Stimulated activated CD4-positive, alpha-beta T cell treated with anti-CD3 and anti-CD28 coated beads, Interleukin-15, amount 100 ng/mL, for 24 hours (primary cell): ENCODE measurements at regions not wholly inside any gene's neighbourhood (a gene's known extent, or its start where the extent isn't known, plus 50 kb on each side); places are given as distances from the start of the nearest gene placed in this dataset.

Source experiments
- DNase-seq: peaks from one replicate; pipeline ENCODE4 v3.0.0-alpha.2; 2020

- no peak for DNase-seq
Measured at GRCh38 chr2:9076210-9076609, 72.7 kb upstream of the MBOAT2 start.

GRCh38 chr2:9074930-9075329 lies 71.4 kb upstream of the MBOAT2 start:
- no peak for DNase-seq

GRCh38 chr2:9071584-9072124 lies 68.2 kb upstream of the MBOAT2 start:
- DNase-seq: no peak

GRCh38 chr2:9071032-9071431 lies 67.5 kb upstream of the MBOAT2 start:
- peak; percentile 20 for DNase-seq

DNA sequence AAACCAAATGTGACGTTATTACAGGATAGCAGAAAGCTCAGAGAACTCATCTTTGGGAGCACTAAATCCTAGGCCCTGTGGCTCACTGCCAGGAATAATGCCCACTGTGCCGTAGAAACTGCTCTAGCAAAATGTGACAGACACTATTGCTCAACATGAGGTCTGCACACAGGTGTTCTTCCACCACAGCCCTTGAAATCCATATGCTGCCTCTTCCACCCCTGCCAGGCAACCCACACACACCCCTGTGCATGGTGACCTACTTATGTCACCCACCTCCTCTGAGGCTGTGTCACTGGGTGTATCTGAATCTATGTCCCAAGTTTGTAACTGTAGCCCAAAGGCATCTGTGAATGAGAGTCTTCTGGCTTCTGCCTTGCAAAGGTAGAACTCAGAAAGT lies 66.1 kb upstream of the MBOAT2 start:
- DNase-seq: no peak

GRCh38 chr2:9065901-9066300 lies 62.4 kb upstream of the MBOAT2 start:
- DNase-seq: no peak

GRCh38 chr2:9063023-9063606 lies 59.6 kb upstream of the MBOAT2 start:
- no peak for DNase-seq

GRCh38 chr2:9060819-9061218 lies 57.3 kb upstream of the MBOAT2 start:
- DNase-seq: no peak

DNA sequence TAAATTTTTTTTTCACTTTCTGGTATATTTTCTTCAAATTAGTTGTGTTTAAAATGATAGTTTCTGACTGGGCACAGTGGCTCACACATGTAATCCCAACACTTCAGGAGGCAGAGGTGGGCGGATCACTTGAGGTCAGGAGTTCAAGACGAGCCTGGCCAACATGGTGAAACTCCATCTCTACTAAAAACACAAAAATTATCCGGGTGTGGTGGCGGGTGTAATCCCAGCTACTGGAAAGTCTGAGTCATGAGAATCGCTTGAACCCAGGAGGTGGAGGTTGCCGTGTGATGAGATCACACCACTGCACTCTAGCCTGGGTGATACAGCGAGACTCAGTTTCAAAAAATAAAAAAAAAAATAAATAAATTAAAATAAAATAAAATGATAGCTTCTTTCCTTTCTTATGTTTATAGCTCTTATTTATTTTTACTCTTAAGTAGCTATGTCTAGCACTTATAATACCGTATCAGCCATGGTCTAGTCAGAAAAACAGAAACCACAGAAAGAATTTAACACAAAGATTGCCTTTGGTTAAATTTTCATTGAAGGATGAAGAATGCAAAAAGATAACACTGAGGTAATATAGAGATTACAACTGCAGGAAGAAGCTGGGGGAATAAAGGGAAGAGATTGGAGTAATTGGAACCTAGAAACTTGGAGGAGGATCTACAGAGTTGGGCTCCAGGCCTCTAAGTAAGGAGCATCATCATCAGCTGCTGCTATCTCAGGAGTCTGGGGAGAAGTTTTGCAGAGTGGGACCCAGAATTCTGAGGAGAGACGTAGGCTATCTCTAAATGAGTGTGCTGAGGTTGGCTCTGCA lies 54.7 kb upstream of the MBOAT2 start:
- DNase-seq: no peak

DNA sequence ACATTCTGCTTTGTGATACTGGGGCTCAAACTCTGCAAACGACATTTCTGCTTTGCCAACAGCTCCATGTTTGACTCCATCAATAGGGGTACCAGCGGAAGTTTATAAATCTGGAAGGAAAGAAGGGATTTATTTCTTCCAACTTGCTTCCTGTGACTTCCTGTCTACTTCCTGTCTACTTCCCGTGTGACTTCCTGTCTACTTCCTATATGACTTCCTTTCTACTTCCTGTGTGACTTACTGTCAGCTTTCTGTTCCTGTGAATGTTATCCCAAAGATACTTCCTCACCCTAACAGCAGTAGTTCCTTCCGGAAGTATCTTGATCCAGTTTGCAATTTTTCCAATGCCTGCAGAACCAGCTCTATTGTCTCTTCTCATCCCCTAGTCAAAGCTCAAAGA lies 52.0 kb upstream of the MBOAT2 start:
- no peak for DNase-seq

GRCh38 chr2:9053534-9053931 lies 50.0 kb upstream of the MBOAT2 start:
- no peak for DNase-seq
